ENCODE measurements at regions not wholly inside any gene's neighbourhood (a gene's known extent, or its start where the extent isn't known, plus 50 kb on each side); places are given as distances from the start of the nearest gene placed in this dataset.

DNA sequence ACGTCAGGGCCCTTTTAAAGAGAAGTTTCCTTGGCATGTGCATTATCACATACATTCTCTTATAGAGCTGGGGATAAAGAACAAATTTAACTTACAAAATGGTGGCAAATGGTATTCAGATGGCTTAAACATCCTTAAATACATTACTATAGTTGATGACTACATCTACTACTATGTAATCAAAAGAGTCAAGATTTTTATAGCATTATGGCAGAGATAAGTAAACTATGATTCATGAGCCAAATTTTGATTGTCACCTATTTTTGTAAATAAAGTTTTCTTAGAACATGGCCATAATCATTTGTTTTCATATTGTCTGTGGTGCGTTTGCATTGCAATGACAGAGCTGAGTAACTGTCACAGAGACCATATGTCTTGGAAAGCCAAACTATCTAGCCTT is 1188.6 kb upstream of the TENM4 start:
- Histone ChIP-seq H3K4me1 (ENCODE audit: insufficient read depth, low read length) (no peaks in the 10 kb centered on the region), H2AK5ac (ENCODE audit: insufficient read length, low read length) (no peak overlapping the region), H3K79me2 (ENCODE audit: insufficient read depth, low read length) (no peaks in the 10 kb centered on the region), H2AFZ (ENCODE audit: low read length) (no peak overlapping the region), H3K23ac (ENCODE audit: insufficient read length, low read depth, low read length) (no peak overlapping the region), H3T11ph (ENCODE audit: low read length) (no peak overlapping the region), H4K8ac (replicated peaks; ENCODE audit: insufficient read length, low read depth, low read length) (no peak overlapping the region), H2BK5ac (ENCODE audit: insufficient read length, low read length) (no peak overlapping the region), H4K91ac (ENCODE audit: insufficient read length, low read depth, low read length) (no peak overlapping the region), H2BK20ac (ENCODE audit: low read depth, low read length, poor library complexity, severe bottlenecking) (no peak overlapping the region), H3K14ac (ENCODE audit: insufficient read depth, low read length) (no peak overlapping the region), H3K18ac (ENCODE audit: insufficient read length, low read depth, low read length) (no peak overlapping the region), H3K27ac (ENCODE audit: insufficient read length, low read depth, low read length) (no peak overlapping the region), H3K9ac (ENCODE audit: extremely low read depth, insufficient read length, low read length) (no peak overlapping the region), H4K5ac (ENCODE audit: insufficient read length, low read depth, low read length) (no peak overlapping the region), H3K79me1 (ENCODE audit: insufficient read depth, low read depth, low read length, poor library complexity, severe bottlenecking) (no peaks in the 10 kb centered on the region), H2BK15ac (ENCODE audit: low read depth, low read length) (no peak overlapping the region), H4K20me1 (ENCODE audit: control insufficient read depth, insufficient read depth, insufficient read length) (no peaks in the 10 kb centered on the region), H3K27me3 (ENCODE audit: insufficient read depth, low read length) (no peaks in the 10 kb centered on the region), H3K9me3 (ENCODE audit: control insufficient read depth, low read depth, low read length) (no peaks in the 10 kb centered on the region), H3K4ac (ENCODE audit: low read depth, low read length) (no peak overlapping the region), H2BK120ac (ENCODE audit: low read depth, low read length, poor library complexity, severe bottlenecking) (no peak overlapping the region), H3K4me2 (ENCODE audit: insufficient read depth, insufficient read length, low read length) (no peak overlapping the region), H3K23me2 (ENCODE audit: insufficient read length, low read depth, low read length, poor library complexity, severe bottlenecking) (no peaks in the 10 kb centered on the region), H3K56ac (ENCODE audit: insufficient read length, low read depth, low read length) (no peak overlapping the region), H2BK12ac (ENCODE audit: insufficient read length, low read depth, low read length) (no peak overlapping the region)
- Mint-ChIP-seq H3K27me3 (ENCODE audit: low read depth) (no peaks in the 10 kb centered on the region), H3K4me3 (no peak overlapping the region), H3K9me3 (no peaks in the 10 kb centered on the region), H3K4me1 (peaks cover 25 to 29% of the 10 kb centered on the region in 2 experiments), H3K36me3 (ENCODE audit: insufficient read depth in 1 of 3, low read depth in 3 of 3) (no peaks in the 10 kb centered on the region), H3K27ac (no peak overlapping the region)
- WGBS (ENCODE audit: extremely low coverage, insufficient read length, low lambda C conversion rate), result no CpG with 5 or more reads among the region's 2 CpGs
- TF ChIP-seq CTCF (conservative IDR thresholded peaks at IDR 0.05), result no peak
- no peak for DNase-seq

Data from H9 (cell line).